ENCODE measurements at regions not wholly inside any gene's neighbourhood (a gene's known extent, or its start where the extent isn't known, plus 50 kb on each side); places are given as distances from the start of the nearest gene placed in this dataset.

GRCh38 chr2:103804013-103804412 lies 1042.2 kb downstream of the TMEM182 start:
- TF ChIP-seq, protein P1, sequence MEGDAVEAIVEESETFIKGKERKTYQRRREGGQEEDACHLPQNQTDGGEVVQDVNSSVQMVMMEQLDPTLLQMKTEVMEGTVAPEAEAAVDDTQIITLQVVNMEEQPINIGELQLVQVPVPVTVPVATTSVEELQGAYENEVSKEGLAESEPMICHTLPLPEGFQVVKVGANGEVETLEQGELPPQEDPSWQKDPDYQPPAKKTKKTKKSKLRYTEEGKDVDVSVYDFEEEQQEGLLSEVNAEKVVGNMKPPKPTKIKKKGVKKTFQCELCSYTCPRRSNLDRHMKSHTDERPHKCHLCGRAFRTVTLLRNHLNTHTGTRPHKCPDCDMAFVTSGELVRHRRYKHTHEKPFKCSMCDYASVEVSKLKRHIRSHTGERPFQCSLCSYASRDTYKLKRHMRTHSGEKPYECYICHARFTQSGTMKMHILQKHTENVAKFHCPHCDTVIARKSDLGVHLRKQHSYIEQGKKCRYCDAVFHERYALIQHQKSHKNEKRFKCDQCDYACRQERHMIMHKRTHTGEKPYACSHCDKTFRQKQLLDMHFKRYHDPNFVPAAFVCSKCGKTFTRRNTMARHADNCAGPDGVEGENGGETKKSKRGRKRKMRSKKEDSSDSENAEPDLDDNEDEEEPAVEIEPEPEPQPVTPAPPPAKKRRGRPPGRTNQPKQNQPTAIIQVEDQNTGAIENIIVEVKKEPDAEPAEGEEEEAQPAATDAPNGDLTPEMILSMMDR (IDR thresholded peaks at IDR 0.05), result no peak
- no peak for TF ChIP-seq ZFX (IDR thresholded peaks at IDR 0.05; ENCODE audit: borderline replicate concordance)

All from 22Rv1 (cell line).